ENCODE measurements at regions not wholly inside any gene's neighbourhood (a gene's known extent, or its start where the extent isn't known, plus 50 kb on each side); places are given as distances from the start of the nearest gene placed in this dataset.

DNA sequence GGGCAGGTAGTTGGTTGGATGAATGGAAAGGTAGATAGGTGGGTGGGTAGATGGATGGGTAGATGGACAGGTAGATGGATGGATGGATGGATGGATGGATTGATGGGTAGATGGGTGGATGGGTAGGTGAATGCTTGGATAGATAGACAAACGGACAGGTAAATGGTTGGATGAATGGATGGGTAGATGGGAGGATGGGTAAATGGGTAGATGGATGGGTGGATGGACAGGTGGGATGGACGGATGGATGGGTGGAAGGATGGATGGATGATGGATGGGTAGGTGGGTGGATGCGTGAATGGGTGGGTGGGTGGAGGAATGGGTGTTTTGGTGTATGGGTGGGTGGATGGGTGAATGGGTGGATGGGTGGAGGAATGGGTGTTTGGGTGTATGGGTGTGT, 50.1 kb upstream of the ASAP2 start:
- DNase-seq: no peak

GRCh38 chr2:9154061-9154460, 52.6 kb upstream of the ASAP2 start:
- no peak for DNase-seq

GRCh38 chr2:9153643-9153980, 53.0 kb upstream of the ASAP2 start:
- no peak for DNase-seq

DNA sequence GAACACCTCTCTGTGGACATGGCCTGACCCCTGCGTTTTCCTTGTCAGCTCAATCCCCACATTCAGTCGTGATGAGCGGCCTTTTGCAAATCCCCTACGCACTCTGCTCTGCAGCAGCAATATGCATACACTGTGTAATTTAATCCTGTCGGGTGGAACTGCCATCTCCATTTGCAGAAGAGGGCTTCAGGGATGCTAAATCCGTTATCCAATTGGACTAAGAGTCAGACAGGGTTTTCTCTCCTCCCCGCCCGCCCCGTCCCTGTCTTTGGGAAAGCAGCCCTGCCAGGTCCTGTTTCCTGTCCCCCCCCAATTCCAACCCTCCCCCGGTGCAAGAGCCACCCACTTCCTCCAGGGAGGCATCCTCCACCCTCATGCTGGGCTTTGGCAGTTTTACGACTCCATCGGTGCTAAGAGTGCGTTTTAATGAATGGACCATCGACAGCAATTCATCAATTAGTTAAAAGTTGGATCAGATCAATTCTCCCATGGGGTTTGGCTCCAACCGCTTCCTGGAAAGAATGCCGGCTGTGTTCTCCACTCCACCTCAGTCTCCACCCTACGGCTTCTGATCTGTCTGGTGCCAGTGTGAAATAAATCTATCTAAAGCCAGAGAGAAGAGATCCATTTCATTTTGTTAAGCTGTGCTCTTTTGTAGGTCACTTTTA, 53.5 kb upstream of the ASAP2 start:
- DNase-seq: peak; percentile 60

GRCh38 chr2:9150906-9151305, 55.7 kb upstream of the ASAP2 start:
- DNase-seq: no peak

DNA sequence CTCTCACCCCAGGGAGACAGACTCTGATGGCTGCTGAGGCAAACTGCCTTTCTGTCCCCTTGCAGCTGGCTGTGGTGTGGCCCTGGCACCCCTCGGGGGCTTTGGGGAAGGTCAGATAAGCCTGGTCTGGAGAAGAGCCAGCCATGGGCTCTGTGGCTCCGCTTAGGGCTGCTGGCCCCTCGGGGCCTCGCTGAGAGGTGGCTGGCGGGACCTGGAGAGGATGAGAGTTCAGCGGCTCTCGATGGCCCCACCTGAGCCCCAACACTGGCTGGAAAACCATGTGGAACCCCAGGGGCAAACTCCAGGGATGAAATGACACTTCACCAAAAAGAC, 56.1 kb upstream of the ASAP2 start:
- no peak for DNase-seq

GRCh38 chr2:9149726-9150567, 56.7 kb upstream of the ASAP2 start:
- DNase-seq: no peak

DNA sequence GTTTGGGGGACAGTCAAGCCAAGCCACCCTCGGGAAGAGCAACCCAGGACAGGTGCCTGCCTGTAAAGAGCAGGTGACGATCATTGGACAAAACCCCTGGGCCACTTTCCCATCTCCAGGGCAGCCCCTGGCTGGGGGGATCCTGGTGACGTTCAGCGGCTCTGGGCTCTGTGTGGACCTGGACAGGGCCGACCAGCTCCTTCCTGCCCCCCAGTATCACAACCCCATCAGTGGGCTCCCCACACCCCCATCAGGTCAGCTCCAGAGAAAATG, 57.3 kb upstream of the ASAP2 start:
- no peak for DNase-seq

GRCh38 chr2:9146646-9147045, 60.0 kb upstream of the ASAP2 start:
- DNase-seq: no peak

DNA sequence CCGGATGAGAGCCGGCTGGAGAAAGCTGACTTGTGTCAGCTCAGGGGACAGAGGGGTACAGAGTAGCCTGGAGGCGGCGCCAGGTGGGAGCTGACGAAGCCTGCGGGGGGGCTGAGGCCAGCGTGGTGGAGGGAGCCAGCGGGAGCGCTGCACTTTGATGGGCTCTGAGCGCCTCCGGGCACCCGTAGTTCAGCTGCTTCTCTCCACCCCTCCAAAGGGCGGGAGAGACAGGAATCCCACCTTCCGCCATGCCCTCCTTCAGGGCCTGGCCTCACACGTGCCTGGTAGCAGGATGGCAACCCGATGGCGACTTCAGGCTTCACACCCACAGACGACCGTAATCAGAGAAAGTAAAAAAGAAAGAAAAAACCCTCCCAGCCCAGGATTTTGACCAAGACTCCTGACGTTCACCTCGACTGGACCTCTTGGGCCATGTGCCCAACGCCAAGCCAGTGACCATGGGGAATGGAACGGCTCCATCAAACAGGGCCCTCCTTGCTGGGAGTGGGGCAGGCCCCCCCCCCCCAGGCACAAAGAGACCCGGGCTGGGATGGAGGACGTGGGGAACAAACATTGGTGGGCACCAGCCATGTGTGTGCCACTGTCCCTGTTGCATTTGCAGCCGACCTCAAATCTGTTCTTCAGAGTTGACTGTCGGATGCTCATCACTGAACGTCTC, 60.7 kb upstream of the ASAP2 start:
- DNase-seq: no peak

DNA sequence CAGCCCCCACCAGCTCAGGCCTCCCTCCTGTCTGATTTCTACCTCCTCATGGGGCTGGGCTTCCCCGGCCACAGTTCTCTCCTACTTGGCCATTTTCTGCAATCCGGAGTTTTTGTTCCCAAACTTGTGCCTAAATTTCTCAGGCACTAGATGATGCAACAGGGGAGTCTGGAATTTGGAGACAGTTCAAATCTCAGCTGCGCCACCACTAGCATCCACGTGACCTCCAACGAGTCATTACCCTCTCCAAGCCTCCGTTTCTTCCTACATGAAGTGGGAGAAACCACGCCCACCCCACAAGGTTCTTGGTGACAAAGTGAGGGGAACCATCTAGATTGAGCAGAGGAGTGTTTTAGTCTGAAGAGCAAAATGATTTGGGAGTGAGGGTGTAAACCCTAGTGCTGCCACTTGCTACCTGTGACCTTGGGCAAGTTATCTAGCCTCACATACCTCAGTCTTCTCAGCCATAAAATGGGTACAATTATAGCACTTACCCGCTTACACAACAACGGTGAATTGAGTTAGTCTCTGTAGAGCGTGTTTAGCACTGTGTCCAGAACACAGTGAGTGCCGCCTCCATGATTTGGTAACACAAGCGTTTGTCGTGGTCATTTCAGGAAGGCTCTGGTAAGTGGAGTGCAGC, 61.4 kb upstream of the ASAP2 start:
- no peak for DNase-seq

GRCh38 chr2:9144617-9145016, 62.0 kb upstream of the ASAP2 start:
- DNase-seq: no peak

- DNase-seq: no peak
Observed at GRCh38 chr2:9144046-9144445, 62.6 kb upstream of the ASAP2 start.

GRCh38 chr2:9143264-9143815, 63.3 kb upstream of the ASAP2 start:
- no peak for DNase-seq

- DNase-seq: peak; percentile 93
Observed at GRCh38 chr2:9142551-9143263, 63.9 kb upstream of the ASAP2 start.

DNA sequence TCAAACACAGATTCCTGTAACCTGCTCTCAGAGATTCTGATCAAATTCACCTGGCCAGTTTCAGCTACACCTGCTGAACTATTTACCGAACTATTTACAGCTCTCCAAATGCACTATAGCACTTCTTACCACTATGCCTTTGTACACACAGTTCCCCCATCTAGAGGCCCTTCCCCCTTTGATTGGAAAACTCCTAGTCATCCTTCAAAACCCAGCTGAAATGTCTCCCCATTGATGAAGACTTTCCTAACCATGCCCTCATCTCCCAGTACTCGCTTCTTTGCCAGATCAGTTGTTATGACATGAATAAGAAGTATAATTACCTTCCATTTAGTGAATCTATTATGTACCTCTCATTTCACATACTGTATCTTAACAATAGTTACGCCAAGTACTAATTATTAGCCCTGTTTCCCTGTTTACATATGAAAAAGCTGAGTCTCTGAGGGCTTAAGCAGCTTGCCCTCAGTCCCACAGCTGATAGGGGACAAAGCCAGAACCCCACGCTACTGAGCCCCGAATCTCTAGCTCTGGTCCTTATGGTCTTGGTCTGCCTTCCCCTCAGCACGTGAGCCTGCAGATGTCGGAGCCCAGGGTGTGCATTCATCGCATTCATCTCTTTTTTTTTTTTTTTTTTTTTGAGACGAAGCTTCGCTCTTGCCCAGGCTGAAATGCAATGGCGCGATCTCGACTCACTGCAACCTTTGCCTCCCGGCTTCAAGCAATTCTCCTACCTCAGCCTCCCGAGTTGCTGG, 64.7 kb upstream of the ASAP2 start:
- no peak for DNase-seq

DNA sequence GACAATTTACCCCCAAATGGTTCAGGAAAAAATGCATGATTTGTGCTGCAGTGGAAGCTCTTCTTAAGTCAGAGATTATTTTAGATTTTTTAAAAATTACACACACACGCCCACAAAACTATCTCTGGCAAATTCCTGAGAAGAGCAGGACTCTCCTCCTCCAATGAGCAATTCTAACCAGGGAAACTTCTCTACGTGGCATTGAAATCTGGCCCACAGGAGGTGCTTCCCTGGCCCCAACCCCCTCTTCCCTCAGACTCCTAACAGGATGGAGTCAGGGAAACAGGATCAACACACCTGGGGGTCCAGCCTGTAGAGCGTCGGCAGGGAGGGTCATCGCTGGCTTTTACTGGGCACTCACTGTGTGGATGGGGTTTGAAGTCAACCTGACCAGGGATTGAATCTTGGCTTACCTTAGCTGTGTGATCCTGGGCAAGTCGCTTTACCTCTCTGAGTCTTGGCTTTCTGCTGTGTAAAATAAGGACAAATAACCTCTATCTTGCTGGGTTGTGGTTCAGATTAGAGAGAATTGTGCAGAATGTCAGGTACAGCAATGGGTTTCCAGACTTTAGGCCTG, 65.4 kb upstream of the ASAP2 start:
- no peak for DNase-seq

DNA sequence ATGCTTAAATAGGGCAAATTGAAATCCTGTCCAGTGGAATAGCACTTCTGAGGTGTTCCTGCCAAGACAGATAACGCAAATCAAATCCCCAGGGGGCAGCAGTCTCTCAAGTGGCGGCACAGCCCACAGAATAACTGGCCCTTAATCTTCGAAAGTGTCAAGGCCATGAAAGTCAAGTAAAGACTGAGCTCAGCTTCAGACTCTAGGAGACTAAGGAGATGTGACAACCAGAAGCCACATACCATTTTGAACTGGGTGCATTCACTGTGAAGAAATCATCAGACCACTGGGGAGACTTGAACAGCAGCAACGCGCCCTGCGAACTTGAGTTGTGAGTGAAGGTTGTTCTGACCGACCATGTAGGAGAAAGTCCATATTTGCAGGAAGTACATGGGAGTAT, 66.0 kb upstream of the ASAP2 start:
- no peak for DNase-seq

DNA sequence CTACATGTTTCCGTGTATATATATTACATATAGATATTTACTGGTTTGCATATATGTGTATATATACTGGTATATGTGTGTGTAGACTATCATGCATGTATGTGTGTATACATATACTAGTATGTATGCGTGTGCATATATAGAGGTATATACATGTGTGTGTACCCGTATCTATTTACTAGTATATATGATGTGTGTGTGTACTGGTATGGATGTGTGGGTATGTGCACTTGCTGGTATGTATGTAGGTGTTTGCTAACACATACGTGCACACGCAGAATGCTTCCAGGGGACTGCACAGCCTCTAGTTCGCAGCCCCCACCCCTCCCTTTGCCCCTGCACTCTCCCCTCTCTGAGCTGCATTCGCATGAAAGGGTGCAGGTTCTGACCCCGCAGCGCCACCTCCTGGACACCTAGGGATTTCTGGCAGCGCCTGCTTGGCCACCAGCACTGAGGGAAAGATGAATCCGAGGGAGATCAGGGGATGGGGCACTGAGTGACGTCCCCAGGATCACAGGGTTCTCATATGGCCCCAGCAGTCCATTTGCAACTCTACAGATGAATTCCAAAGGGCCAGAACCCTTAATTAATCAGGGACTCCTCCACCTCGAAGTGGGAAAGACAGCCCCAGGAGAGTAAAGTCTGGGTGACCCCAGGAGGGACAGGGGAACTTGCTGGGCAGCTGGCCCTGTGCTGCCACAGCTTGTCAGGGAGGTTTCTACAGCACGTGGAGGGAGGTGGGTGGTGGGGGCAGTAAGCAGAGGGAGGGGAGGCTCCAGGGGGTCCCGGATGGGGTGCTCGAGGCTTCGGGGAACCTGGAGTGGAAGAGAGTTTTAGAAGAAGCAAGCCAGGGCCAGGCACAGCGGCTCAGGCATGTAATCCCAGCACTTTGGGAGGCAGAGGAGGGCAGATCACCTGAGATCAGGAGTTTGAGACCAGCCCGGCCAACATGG, 66.8 kb upstream of the ASAP2 start:
- peak; percentile 84 for DNase-seq

DNA sequence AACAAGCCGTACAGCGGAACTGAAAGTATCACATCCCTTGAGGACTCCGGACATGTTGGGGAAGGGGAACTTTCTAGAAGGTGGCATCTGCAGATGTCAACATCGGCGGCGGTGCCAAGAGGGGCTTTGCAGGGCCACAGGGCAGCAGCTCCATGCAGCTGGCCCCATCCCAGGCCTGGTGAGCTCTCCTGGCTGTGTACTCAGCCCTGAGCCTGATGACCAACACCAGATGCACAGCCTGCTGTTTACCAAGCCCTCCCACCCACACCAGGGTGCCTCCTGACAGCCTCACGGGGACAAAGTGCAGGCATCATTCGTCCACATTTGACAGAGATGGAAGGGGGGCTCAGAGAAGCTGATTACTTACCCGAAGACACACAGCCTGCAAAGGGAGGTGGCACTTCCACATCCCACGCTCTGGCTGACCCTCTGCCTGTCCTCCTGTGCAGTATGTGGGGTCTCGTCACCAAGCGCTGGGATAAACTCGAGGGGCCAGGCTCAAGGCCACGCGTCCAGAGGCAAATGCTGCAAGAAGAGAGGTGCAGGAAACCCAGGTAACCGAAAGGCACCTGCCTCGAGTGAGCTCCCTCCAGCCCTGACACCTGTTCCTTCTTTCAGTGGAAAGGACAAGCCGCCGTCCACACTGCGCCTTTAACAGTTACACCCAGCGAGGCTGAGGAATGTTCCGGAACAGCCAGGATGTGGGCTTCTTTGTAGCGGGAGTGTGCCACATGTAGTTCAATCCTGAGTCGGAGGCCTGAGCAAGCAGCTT, 69.0 kb upstream of the ASAP2 start:
- DNase-seq: no peak

Data from femur (tissue), 1 donor.